H1 (cell line): ENCODE measurements at regions not wholly inside any gene's neighbourhood (a gene's known extent, or its start where the extent isn't known, plus 50 kb on each side); places are given as distances from the start of the nearest gene placed in this dataset.

Source experiments
- CTCF ChIA-PET: fragments of 300-600 bp; sonication (Branson Sonifier 250); formaldehyde crosslinking; loops from one replicate; lab custom pipeline; 2021; ENCODE audit not compliant: partially characterized antibody; lab: Charles Lee
- POLR2A ChIA-PET: fragments of 300-600 bp; sonication (Branson Sonifier 250); formaldehyde crosslinking; loops from one replicate; lab custom pipeline; 2021; ENCODE audit warnings: inconsistent platforms; ENCODE audit not compliant: partially characterized antibody; lab: Charles Lee
- DNase-seq, 2 experiments: peaks; one replicate each; pipeline versions ENCODE4 v3.0.0 to v3.0.0-alpha.2; 2010 to 2022; ENCODE audit warnings: low spot score in 2 of 2, low read depth in 1 of 2, mixed read lengths in 1 of 2
- FAIRE-seq: peaks from 2 replicates; lab custom pipeline; 2011; peaks lifted over from hg19 to GRCh38; lab: Jason Lieb, UNC
- H2AFZ ChIP-seq: 2 replicates; pipeline ENCODE4 v1.8.1; 2012; ENCODE audit warnings: low read length, inconsistent platforms
- H2AK5ac ChIP-seq: 2 replicates; pipeline ENCODE4 v1.6.1; 2013; ENCODE audit warnings: low read depth, low read length
- H2BK120ac ChIP-seq: replicated peaks from 2 replicates; pipeline ENCODE3; 2013; ENCODE audit warnings: low read depth, low read length, inconsistent platforms
- H2BK12ac ChIP-seq: 2 replicates; pipeline ENCODE4 v1.6.1; 2013; ENCODE audit warnings: low read depth, low read length
- H2BK15ac ChIP-seq: 2 replicates; pipeline ENCODE4 v1.6.1; 2013; ENCODE audit warnings: low read length
- H2BK20ac ChIP-seq: 2 replicates; pipeline ENCODE4 v1.6.1; 2013; ENCODE audit warnings: low read length
- H2BK5ac ChIP-seq: 2 replicates; pipeline ENCODE4 v1.6.1; 2013; ENCODE audit warnings: low read depth, low read length
- H3K14ac ChIP-seq: 2 replicates; pipeline ENCODE4 v1.6.1; 2013; ENCODE audit warnings: inconsistent platforms; ENCODE audit not compliant: insufficient read length
- H3K18ac ChIP-seq: 2 replicates; pipeline ENCODE4 v1.6.1; 2013; ENCODE audit warnings: low read length; ENCODE audit errors: extremely low read depth
- H3K23ac ChIP-seq: 2 replicates; pipeline ENCODE4 v1.6.1; 2013; ENCODE audit warnings: inconsistent platforms; ENCODE audit not compliant: insufficient read length
- H3K23me2 ChIP-seq: 2 replicates; pipeline ENCODE4 v1.6.1; 2013; ENCODE audit warnings: low read depth, low read length
- H3K27ac ChIP-seq: 2 replicates; pipeline ENCODE4 v1.6.1; 2011; ENCODE audit warnings: low read depth, low read length, inconsistent platforms
- H3K27me3 ChIP-seq, 4 experiments: replicated peaks in 1 of 4; 1 replicate in 1 of 4; 2 replicates in 3 of 4; pipeline versions ENCODE4 v1.6.1 to v1.8.1; 2011 to 2013; ENCODE audit warnings: low read length in 3 of 4, mild to moderate bottlenecking in 3 of 4, inconsistent platforms in 2 of 4, mixed read lengths in 2 of 4, moderate library complexity in 1 of 4; ENCODE audit not compliant: control insufficient read depth in 3 of 4, insufficient read depth in 3 of 4; ENCODE audit errors: extremely low read depth in 1 of 4
- H3K36me3 ChIP-seq, 4 experiments: 2 replicates each; pipeline versions ENCODE4 v1.6.1 to v1.8.1; 2011 to 2013; ENCODE audit warnings: mild to moderate bottlenecking in 4 of 4, low read length in 3 of 4, moderate library complexity in 2 of 4, control low read depth in 1 of 4, inconsistent platforms in 1 of 4; ENCODE audit not compliant: insufficient read depth in 4 of 4, control insufficient read depth in 2 of 4
- H3K4ac ChIP-seq: replicated peaks from 2 replicates; pipeline ENCODE3; 2013; ENCODE audit warnings: low read length, low read depth, mixed read lengths, inconsistent platforms; ENCODE audit not compliant: insufficient read length
- H3K4me1 ChIP-seq, 4 experiments: replicated peaks in 1 of 4; 1 replicate in 1 of 4; 2 replicates in 3 of 4; pipeline versions ENCODE4 v1.6.1 to v1.8.1; 2011 to 2013; ENCODE audit warnings: low read length in 3 of 4, inconsistent platforms in 2 of 4, mixed read lengths in 1 of 4; ENCODE audit not compliant: insufficient read depth in 4 of 4, control insufficient read depth in 3 of 4
- H3K4me2 ChIP-seq, 2 experiments: 2 replicates each; pipeline versions ENCODE4 v1.6.1 to v1.8.1; 2011 to 2013; ENCODE audit warnings: low read depth in 2 of 2, low read length in 2 of 2, control low read depth in 1 of 2, inconsistent platforms in 1 of 2, mild to moderate bottlenecking in 1 of 2; ENCODE audit not compliant: insufficient read depth in 1 of 2
- H3K4me3 ChIP-seq, 4 experiments: fragments of 200-600, 300-600 bp in 1 of 4; sonication (generic), shearing (Covaris generic), sonication (Bioruptor Twin) in 1 of 4; 2 replicates each; pipeline versions ENCODE4 v1.5.1 to v1.8.1; 2011 to 2016; ENCODE audit warnings: low read length in 4 of 4, low read depth in 3 of 4, control low read depth in 2 of 4, inconsistent platforms in 2 of 4, mild to moderate bottlenecking in 2 of 4, mixed read lengths in 1 of 4, moderate library complexity in 1 of 4; ENCODE audit not compliant: insufficient read depth in 2 of 4; ENCODE audit errors: extremely low read depth in 1 of 4
- H3K56ac ChIP-seq: replicated peaks from 2 replicates; pipeline ENCODE3; 2013; ENCODE audit warnings: low read depth, mild to moderate bottlenecking, mixed read lengths, low read length, inconsistent platforms; ENCODE audit not compliant: insufficient read length
- H3K79me1 ChIP-seq: 2 replicates; pipeline ENCODE4 v1.6.1; 2013; ENCODE audit warnings: low read depth, low read length, control low read depth
- H3K79me2 ChIP-seq, 2 experiments: 2 replicates each; pipeline versions ENCODE4 v1.6.1 to v1.8.1; 2012 to 2013; ENCODE audit warnings: low read length in 2 of 2, mild to moderate bottlenecking in 2 of 2, inconsistent platforms in 1 of 2; ENCODE audit not compliant: insufficient read depth in 2 of 2, control insufficient read depth in 1 of 2
- H3K9ac ChIP-seq, 4 experiments: replicated peaks in 1 of 4; 1 replicate in 1 of 4; 2 replicates in 3 of 4; pipeline versions ENCODE4 v1.6.1 to v1.8.1; 2011 to 2013; ENCODE audit warnings: low read depth in 3 of 4, low read length in 3 of 4, control low read depth in 2 of 4, mild to moderate bottlenecking in 2 of 4, moderate library complexity in 2 of 4, inconsistent platforms in 1 of 4; ENCODE audit errors: extremely low read depth in 1 of 4
- H3K9me3 ChIP-seq, 2 experiments: 2 replicates each; pipeline versions ENCODE4 v1.6.1 to v1.8.1; 2012 to 2013; ENCODE audit warnings: mild to moderate bottlenecking in 2 of 2, moderate library complexity in 2 of 2, control low read depth in 1 of 2, inconsistent platforms in 1 of 2, low read depth in 1 of 2, low read length in 1 of 2, mixed read lengths in 1 of 2; ENCODE audit not compliant: insufficient read depth in 2 of 2
- H4K20me1 ChIP-seq, 2 experiments: replicated peaks in 1 of 2; 2 replicates each; pipeline versions ENCODE3 to v1.8.1; 2011 to 2013; ENCODE audit warnings: inconsistent platforms in 2 of 2, low read length in 2 of 2, mild to moderate bottlenecking in 1 of 2; ENCODE audit not compliant: insufficient read depth in 2 of 2, control insufficient read depth in 1 of 2
- H4K5ac ChIP-seq: 2 replicates; pipeline ENCODE4 v1.6.1; 2013; ENCODE audit warnings: low read length, low read depth, mixed read lengths, inconsistent platforms; ENCODE audit not compliant: insufficient read length
- H4K8ac ChIP-seq: 2 replicates; pipeline ENCODE4 v1.8.0; 2013; ENCODE audit warnings: mild to moderate bottlenecking, moderate library complexity, low read length, inconsistent platforms; ENCODE audit not compliant: insufficient read depth; ENCODE audit errors: extremely low read depth
- H4K91ac ChIP-seq: replicated peaks from 2 replicates; pipeline ENCODE3; 2013; ENCODE audit warnings: low read length, mixed read lengths, inconsistent platforms; ENCODE audit not compliant: insufficient read length
- CBX8 ChIP-seq: fragments of 300-800, 300-1000 bp; sonication (generic); IDR thresholded peaks from 2 replicates; pipeline ENCODE4 v1.7.1; 2016; ENCODE audit warnings: low read depth, low read length, borderline replicate concordance
- CEBPB ChIP-seq: IDR thresholded peaks from 2 replicates; pipeline ENCODE4 v1.6.1; 2012; ENCODE audit warnings: low read depth, low read length
- FOSL1 ChIP-seq: IDR thresholded peaks from 2 replicates; pipeline ENCODE4 v1.6.1; 2011; ENCODE audit warnings: mild to moderate bottlenecking, low read depth, low read length, moderate library complexity; ENCODE audit not compliant: insufficient read depth
- MAFK ChIP-seq: IDR thresholded peaks from 2 replicates; pipeline ENCODE4 v1.6.1; 2012; ENCODE audit warnings: low read depth, mild to moderate bottlenecking, improper control_type of control experiment, low read length
- NRF1 ChIP-seq: IDR thresholded peaks from 2 replicates; pipeline ENCODE4 v1.6.1; 2011; ENCODE audit warnings: mild to moderate bottlenecking, low read depth, low read length, improper control_type of control experiment
- RBBP5 ChIP-seq: IDR thresholded peaks from 2 replicates; pipeline ENCODE4 v1.7.1; 2012; ENCODE audit warnings: low read depth, mild to moderate bottlenecking, inconsistent platforms, low read length, moderate library complexity, borderline replicate concordance
- RFX5 ChIP-seq: IDR thresholded peaks from 2 replicates; pipeline ENCODE4 v1.6.1; 2011; ENCODE audit warnings: low read depth, low read length, improper control_type of control experiment, borderline replicate concordance
- YY1 ChIP-seq: IDR thresholded peaks from 2 replicates; pipeline ENCODE4 v1.6.1; 2011; ENCODE audit warnings: low read depth, mild to moderate bottlenecking, low read length
- WGBS, 2 experiments: shearing (Covaris generic) in 1 of 2; methylation state at CpG; one replicate each; pipeline versions ENCODE4 v1.1.6 to v1.1.7; 2013 to 2015; ENCODE audit warnings: low lambda C conversion rate in 2 of 2, mixed read lengths in 2 of 2, inconsistent platforms in 1 of 2, low coverage in 1 of 2, missing lambda C conversion rate in 1 of 2; ENCODE audit not compliant: insufficient replicate concordance in 2 of 2, insufficient coverage in 1 of 2, insufficient read length in 1 of 2; ENCODE audit errors: extremely low coverage in 1 of 2, missing lambda C conversion rate in 1 of 2; 5-methylcytosine and 5-hydroxymethylcytosine counted together
- TF ChIP-seq, protein P1 (sequence below): IDR thresholded peaks from 2 replicates; pipeline ENCODE4 v1.6.1; 2012; ENCODE audit warnings: inconsistent platforms
- TF ChIP-seq, protein P2 (sequence below): IDR thresholded peaks from 2 replicates; pipeline ENCODE4 v1.6.1; 2011; ENCODE audit warnings: low read length, improper control_type of control experiment

- no peak for DNase-seq
- Histone ChIP-seq H3K79me2 (no peaks in the 10 kb centered on the region), H2BK15ac (no peak overlapping the region), H3K4me3 (no peak overlapping the region), H2BK5ac (no peak overlapping the region), H2AFZ (no peak overlapping the region), H3K36me3 (no peaks in the 10 kb centered on the region), H3K27me3 (no peaks in the 10 kb centered on the region), H2AK5ac (no peak overlapping the region), H3K23me2 (no peaks in the 10 kb centered on the region), H3K4me2 (no peak overlapping the region), H4K91ac (no peak overlapping the region), H2BK12ac (no peak overlapping the region), H3K56ac (no peak overlapping the region), H3K27ac (no peak overlapping the region), H3K4me1 (0 out of 7 replicates have a peak, but pooled peaks cover 0 to 3% (median under 1%) of the 10 kb centered on the region in 4 experiments), H3K4ac (no peak overlapping the region), H2BK120ac (no peak overlapping the region), H2BK20ac (no peak overlapping the region), H3K9ac (no peak overlapping the region), H3K14ac (no peak overlapping the region), H3K23ac (no peak overlapping the region), H3K18ac (no peak overlapping the region), H3K9me3 (no peaks in the 10 kb centered on the region), H4K5ac (no peak overlapping the region), H3K79me1 (no peaks in the 10 kb centered on the region; the same call in 1 of the 2 replicates), H4K8ac (no peak overlapping the region), H4K20me1 (no peaks in the 10 kb centered on the region)
- POLR2A ChIA-PET, result no interaction called here
- WGBS, 2 experiments, result 61% methylated on average over 3 of the region's 3 CpGs; no CpG with 5 or more reads in 1 of the 2 experiments
- CTCF ChIA-PET, result interaction anchor here (0.7 to 15.5 kb wide), 5 partner anchors 8 to 43 kb away, joined by 3 to 229 read pairs (median 3); no protein-coding TSS in a partner anchor
- no peak for FAIRE-seq
- TF ChIP-seq RFX5 (no peak), CEBPB (no peak), CBX8 (no peak), NRF1 (no peak), MAFK (no peak), FOSL1 (no peak), YY1 (no peak), RBBP5 (no peak)
- TF ChIP-seq, protein P1, sequence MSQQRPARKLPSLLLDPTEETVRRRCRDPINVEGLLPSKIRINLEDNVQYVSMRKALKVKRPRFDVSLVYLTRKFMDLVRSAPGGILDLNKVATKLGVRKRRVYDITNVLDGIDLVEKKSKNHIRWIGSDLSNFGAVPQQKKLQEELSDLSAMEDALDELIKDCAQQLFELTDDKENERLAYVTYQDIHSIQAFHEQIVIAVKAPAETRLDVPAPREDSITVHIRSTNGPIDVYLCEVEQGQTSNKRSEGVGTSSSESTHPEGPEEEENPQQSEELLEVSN, result no peak
- TF ChIP-seq, protein P2, sequence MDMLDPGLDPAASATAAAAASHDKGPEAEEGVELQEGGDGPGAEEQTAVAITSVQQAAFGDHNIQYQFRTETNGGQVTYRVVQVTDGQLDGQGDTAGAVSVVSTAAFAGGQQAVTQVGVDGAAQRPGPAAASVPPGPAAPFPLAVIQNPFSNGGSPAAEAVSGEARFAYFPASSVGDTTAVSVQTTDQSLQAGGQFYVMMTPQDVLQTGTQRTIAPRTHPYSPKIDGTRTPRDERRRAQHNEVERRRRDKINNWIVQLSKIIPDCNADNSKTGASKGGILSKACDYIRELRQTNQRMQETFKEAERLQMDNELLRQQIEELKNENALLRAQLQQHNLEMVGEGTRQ, result no peak
These were observed 66.8 kb upstream of the C2CD4B start for GRCh38 chr15:62231856-62232255.
